Heart right ventricle (tissue), 16 donors: ENCODE measurements at regions not wholly inside any gene's neighbourhood (a gene's known extent, or its start where the extent isn't known, plus 50 kb on each side); places are given as distances from the start of the nearest gene placed in this dataset.

Experiments
- ATAC-seq, 8 donors: fragments of 200-7000 bp; cut with Tn5 transposase; one replicate each; pipeline ENCODE4 v1.9.1; 2020; ENCODE audit warnings: mild to moderate bottlenecking in 8 of 8, moderate library complexity in 8 of 8, moderate number of reproducible peaks in 1 of 8
- DNase-seq, 2 donors: peaks; one replicate each; pipeline ENCODE4 v3.0.0-alpha.2; 2020
- H3K27ac ChIP-seq, 10 donors: fragments of 200-600 bp; sonication (generic) in 2 of 10; one replicate each; pipeline versions ENCODE4 v1.5.0 to v1.8.0; 2020 to 2022; ENCODE audit warnings: mild to moderate bottlenecking in 3 of 10
- H3K27me3 ChIP-seq, 7 donors: fragments of 200-600 bp; one replicate each; pipeline ENCODE4 v1.8.0; 2021 to 2022; ENCODE audit warnings: mild to moderate bottlenecking in 2 of 7
- H3K36me3 ChIP-seq, 9 donors: fragments of 200-600 bp; sonication (generic) in 1 of 9; one replicate each; pipeline versions ENCODE4 v1.5.0 to v1.8.0; 2020 to 2022; ENCODE audit warnings: mild to moderate bottlenecking in 2 of 9
- H3K4me1 ChIP-seq, 9 donors: fragments of 200-600 bp; sonication (generic) in 1 of 9; one replicate each; pipeline versions ENCODE4 v1.5.0 to v1.8.0; 2020 to 2022; ENCODE audit warnings: mild to moderate bottlenecking in 4 of 9
- H3K4me3 ChIP-seq, 10 donors: fragments of 200-600 bp; sonication (generic) in 2 of 10; one replicate each; pipeline versions ENCODE4 v1.5.0 to v1.8.0; 2020 to 2022; ENCODE audit warnings: mild to moderate bottlenecking in 7 of 10, moderate library complexity in 2 of 10
- H3K9me3 ChIP-seq, 11 donors: fragments of 200-600 bp in 10 of 11; sonication (generic) in 2 of 11; one replicate each; pipeline versions ENCODE4 v1.5.0 to v1.8.0; 2013 to 2022; ENCODE audit warnings: mild to moderate bottlenecking in 2 of 11, control low read depth in 1 of 11, moderate library complexity in 1 of 11
- WGBS, 2 donors: extraction: QIAGEN DNeasy Blood & Tissue Kit; methylation state at CpG; one replicate each; pipeline ENCODE4 v1.1.7; 2013; ENCODE audit warnings: inconsistent platforms in 1 of 2; 5-methylcytosine and 5-hydroxymethylcytosine counted together
- intact Hi-C, 10 donors: fragments of 100-400 bp; cut with DNase I; formaldehyde crosslinking; loops; one replicate each; pipeline versions ENCODE4 v1.11.1 to v1.14.2; 2022
- TF ChIP-seq, protein P1 (sequence below), 9 donors: fragments of 200-600 bp; sonication (generic) in 2 of 9; IDR thresholded peaks; one replicate each; pipeline versions ENCODE4 v1.5.0 to v1.8.0; 2021 to 2022; ENCODE audit warnings: antibody characterized with exemption in 9 of 9, mild to moderate bottlenecking in 5 of 9, moderate library complexity in 1 of 9
- donor health status: Arrhythmogenic right ventricular cardiomyopathy.
- donor health status: ischemic (EF 13 %, LVEDD 7.1; RV severe dilation, severe dysfunction).
- donor health status: healthy with polysubstance abuse.
- donor health status: DM: no; HTN: yes; CAD: no.
- donor health status: DM: no; HTN: no; CAD: no.
- donor health status: ischemic (EF 25% LVEDD 6.9; RV normal size, moderate dysfunction).
- donor health status: ischemic (EF 25% LVEDD 5.7; RV mildly dilated, moderate dysfunction).
- donor health status: healthy.
- donor health status: DM: yes; HTN: yes; CAD: no.
- donor health status: Ischemic cardiomyopathy.
- donor health status: ischemic (EF 35%, LVEDD 5.7; RV mildly dilated, moderate dysfunction).
- donor health status: nonischemic (EF 11% LVEDD 7.7; RV severe dilation, severe dysfunction).
- donor health status: DM: yes; HTN: yes; CAD: no.
- donor health status: PGD.
- donor health status: ischemic (EF 29% LVEDD 5.4; RV normal size, mild dysfunction).
- donor health status: nonischemic (EF 23%, LVEDD 6.1; RV moderate dilation, normal function).

DNA sequence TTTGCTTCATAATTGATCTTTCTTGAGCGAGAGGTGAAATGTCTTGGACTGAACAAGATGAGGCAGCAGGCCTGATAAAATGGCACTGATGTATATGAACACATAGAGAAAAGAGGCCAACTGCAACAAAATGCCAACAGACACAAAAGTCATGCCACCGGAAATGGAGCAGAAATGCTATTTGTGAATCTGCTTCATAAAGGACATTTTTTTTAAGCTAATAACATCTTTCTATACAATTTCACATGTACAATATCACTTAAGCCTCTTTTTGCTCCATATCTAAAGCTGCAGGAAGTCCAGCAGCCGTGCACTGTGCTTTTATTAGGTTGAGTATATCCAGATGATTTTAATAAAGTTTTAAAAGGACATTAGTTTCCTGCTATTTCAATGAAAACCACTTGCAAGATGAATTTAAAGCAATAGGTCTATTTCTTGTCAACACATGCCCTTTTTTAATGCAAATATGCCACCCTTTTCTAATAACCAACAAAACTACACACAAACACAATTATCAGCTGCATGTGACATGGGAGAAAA, 169.2 kb upstream of the ADAMTS9 start:
- TF ChIP-seq, protein P1, sequence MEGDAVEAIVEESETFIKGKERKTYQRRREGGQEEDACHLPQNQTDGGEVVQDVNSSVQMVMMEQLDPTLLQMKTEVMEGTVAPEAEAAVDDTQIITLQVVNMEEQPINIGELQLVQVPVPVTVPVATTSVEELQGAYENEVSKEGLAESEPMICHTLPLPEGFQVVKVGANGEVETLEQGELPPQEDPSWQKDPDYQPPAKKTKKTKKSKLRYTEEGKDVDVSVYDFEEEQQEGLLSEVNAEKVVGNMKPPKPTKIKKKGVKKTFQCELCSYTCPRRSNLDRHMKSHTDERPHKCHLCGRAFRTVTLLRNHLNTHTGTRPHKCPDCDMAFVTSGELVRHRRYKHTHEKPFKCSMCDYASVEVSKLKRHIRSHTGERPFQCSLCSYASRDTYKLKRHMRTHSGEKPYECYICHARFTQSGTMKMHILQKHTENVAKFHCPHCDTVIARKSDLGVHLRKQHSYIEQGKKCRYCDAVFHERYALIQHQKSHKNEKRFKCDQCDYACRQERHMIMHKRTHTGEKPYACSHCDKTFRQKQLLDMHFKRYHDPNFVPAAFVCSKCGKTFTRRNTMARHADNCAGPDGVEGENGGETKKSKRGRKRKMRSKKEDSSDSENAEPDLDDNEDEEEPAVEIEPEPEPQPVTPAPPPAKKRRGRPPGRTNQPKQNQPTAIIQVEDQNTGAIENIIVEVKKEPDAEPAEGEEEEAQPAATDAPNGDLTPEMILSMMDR (IDR thresholded peaks at IDR 0.05), result no peak
- H3K36me3 ChIP-seq, result no peaks in the 10 kb centered on the region
- H3K4me3 ChIP-seq, result no peak overlapping the region
- intact Hi-C loops, result no loop called here
- H3K27ac ChIP-seq, result no peak overlapping the region
- no peak for DNase-seq
- WGBS, 2 donors, result 80 to 81% methylated on average over 3 of the region's 3 CpGs
- no peaks in the 10 kb centered on the region for H3K27me3 ChIP-seq
- peaks cover 0 to 14% (median 0%) of the 10 kb centered on the region in 9 donors for H3K4me1 ChIP-seq
- ATAC-seq, result no peak
- H3K9me3 ChIP-seq, result no peaks in the 10 kb centered on the region

DNA sequence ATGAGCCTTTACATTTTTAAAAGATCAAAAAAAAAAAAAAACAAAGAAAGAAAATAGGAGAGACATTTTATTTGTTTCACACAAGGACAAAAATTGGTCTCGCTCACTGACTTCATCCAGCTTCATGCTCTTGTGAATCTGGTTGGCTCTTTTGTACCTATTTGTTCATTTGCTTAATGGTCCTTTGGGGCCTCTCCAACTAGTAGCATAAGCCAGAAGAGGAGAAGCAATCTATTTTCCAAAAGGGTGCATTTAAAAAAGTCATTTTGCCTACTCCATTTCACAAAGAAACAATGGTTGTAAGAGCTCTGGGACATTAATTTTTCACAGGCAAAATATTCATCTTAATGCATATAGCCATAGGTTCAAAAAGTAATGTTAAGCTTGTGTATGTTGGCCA, 168.3 kb upstream of the ADAMTS9 start:
- Histone ChIP-seq H3K4me1 (peaks cover 0 to 14% (median 0%) of the 10 kb centered on the region in 9 donors), H3K36me3 (no peaks in the 10 kb centered on the region), H3K4me3 (no peak overlapping the region), H3K27ac (no peak overlapping the region), H3K9me3 (no peaks in the 10 kb centered on the region), H3K27me3 (no peaks in the 10 kb centered on the region)
- DNase-seq (no peak), ATAC-seq (no peak)
- 100% methylated on average over 1 of the region's 1 CpG for whole genome bisulfite sequencing, 2 donors
- TF ChIP-seq, protein P1 (IDR thresholded peaks at IDR 0.05), result no peak
- intact Hi-C loops, result no loop called here

DNA sequence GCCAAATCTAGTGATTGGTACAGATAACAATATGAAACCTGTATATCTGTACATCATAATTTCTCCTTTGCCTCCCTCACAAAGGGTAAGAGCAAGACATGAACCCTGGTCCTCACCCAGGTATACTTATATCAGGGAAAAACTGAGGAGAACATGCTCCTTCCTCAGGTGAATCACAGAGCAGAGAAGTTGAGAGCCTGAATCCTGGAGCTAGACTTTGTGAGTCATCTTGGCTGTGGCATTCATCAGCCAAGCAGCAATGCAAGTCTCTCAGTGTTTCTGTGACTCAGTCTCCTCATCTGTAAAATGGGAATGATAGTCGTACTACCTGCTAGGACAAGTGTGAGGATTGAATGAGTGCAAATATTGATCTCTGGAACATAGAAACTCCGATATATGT, 165.7 kb upstream of the ADAMTS9 start:
- Histone ChIP-seq H3K27me3 (no peaks in the 10 kb centered on the region), H3K4me1 (peaks cover 0 to 5% (median 0%) of the 10 kb centered on the region in 9 donors), H3K9me3 (no peaks in the 10 kb centered on the region), H3K4me3 (no peak overlapping the region), H3K27ac (no peak overlapping the region), H3K36me3 (no peaks in the 10 kb centered on the region)
- no peak for DNase-seq
- 95 to 96% methylated on average over 2 of the region's 2 CpGs for WGBS, 2 donors
- intact Hi-C loops, result no loop called here
- no peak for ATAC-seq
- TF ChIP-seq, protein P1 (IDR thresholded peaks at IDR 0.05), result no peak

DNA sequence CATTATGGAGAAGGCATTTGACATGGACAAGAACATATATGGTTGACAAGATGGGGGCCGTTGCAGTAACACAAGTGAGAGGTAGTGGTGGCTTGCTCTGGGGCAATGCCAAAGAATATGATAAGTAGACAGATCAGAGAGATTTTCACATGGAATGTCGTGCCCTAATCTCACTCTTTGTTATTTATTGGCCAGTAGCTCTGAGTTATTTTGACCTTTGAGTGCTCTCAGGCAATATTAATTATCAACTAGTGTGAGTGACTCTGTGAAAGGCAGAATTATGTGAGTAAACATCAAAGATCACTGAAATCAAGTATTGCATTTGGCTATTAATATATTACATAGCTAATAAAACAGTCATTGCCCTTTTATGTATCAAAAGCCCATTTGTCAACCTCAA, 164.9 kb upstream of the ADAMTS9 start:
- Histone ChIP-seq H3K27ac (no peak overlapping the region), H3K9me3 (no peaks in the 10 kb centered on the region), H3K4me3 (no peak overlapping the region), H3K27me3 (no peaks in the 10 kb centered on the region), H3K4me1 (peaks cover 0 to 5% (median 0%) of the 10 kb centered on the region in 9 donors), H3K36me3 (no peaks in the 10 kb centered on the region)
- DNase-seq (no peak), ATAC-seq (no peak)
- WGBS, 2 donors, result 69% methylated on average over 2 of the region's 2 CpGs
- intact Hi-C loops, result no loop called here
- TF ChIP-seq, protein P1 (IDR thresholded peaks at IDR 0.05), result no peak
